A673 (cell line): ENCODE measurements at regions not wholly inside any gene's neighbourhood (a gene's known extent, or its start where the extent isn't known, plus 50 kb on each side); places are given as distances from the start of the nearest gene placed in this dataset.

Experiments
- CTCF ChIP-seq: fragments of 300-800, 200-600 bp; sonication (generic); conservative IDR thresholded peaks from 2 replicates; pipeline ENCODE4 v1.5.1; 2017; ENCODE audit warnings: low read depth, mild to moderate bottlenecking, antibody characterized with exemption, low read length, moderate library complexity, mixed read lengths
- EZH2 ChIP-seq: fragments of 200-600 bp; sonication (generic); IDR thresholded peaks from 2 replicates; pipeline ENCODE4 v1.6.1; 2017; ENCODE audit warnings: borderline replicate concordance, low read depth, mild to moderate bottlenecking, mixed read lengths, antibody characterized with exemption, low read length; ENCODE audit not compliant: poor library complexity, severe bottlenecking

- TF ChIP-seq CTCF (no peak), EZH2 (no peak)
Measured at GRCh38 chr9:87441251-87441650, 56.4 kb upstream of the DAPK1 start.
